Adipocyte (in vitro differentiated cells): ENCODE measurements at regions not wholly inside any gene's neighbourhood (a gene's known extent, or its start where the extent isn't known, plus 50 kb on each side); places are given as distances from the start of the nearest gene placed in this dataset.

ENCODE experiments used
- DNase-seq: peaks from one replicate; pipeline ENCODE4 v3.0.0-alpha.2; 2015; ENCODE audit warnings: low read depth
- H3K27me3 ChIP-seq: replicated peaks from 2 replicates; pipeline ENCODE4 v1.7.0; 2013; ENCODE audit warnings: mild to moderate bottlenecking, low read length, moderate library complexity; ENCODE audit not compliant: control insufficient read depth, insufficient read depth
- H3K36me3 ChIP-seq: 2 replicates; pipeline ENCODE4 v1.7.0; 2013; ENCODE audit warnings: low read length, mild to moderate bottlenecking, moderate library complexity; ENCODE audit not compliant: control insufficient read depth, insufficient read depth, severe bottlenecking
- H3K4me1 ChIP-seq: 2 replicates; pipeline ENCODE4 v1.7.0; 2013; ENCODE audit warnings: mild to moderate bottlenecking, low read length, moderate library complexity; ENCODE audit not compliant: control insufficient read depth, insufficient read depth
- H3K4me3 ChIP-seq: 2 replicates; pipeline ENCODE4 v1.7.0; 2013; ENCODE audit warnings: mild to moderate bottlenecking, low read length, moderate library complexity
- H3K9ac ChIP-seq: 2 replicates; pipeline ENCODE4 v1.7.0; 2013; ENCODE audit warnings: mild to moderate bottlenecking, low read length, moderate library complexity
- H3K9me3 ChIP-seq: 2 replicates; pipeline ENCODE4 v1.7.0; 2013; ENCODE audit warnings: mild to moderate bottlenecking, low read length, moderate library complexity; ENCODE audit not compliant: control insufficient read depth

DNA sequence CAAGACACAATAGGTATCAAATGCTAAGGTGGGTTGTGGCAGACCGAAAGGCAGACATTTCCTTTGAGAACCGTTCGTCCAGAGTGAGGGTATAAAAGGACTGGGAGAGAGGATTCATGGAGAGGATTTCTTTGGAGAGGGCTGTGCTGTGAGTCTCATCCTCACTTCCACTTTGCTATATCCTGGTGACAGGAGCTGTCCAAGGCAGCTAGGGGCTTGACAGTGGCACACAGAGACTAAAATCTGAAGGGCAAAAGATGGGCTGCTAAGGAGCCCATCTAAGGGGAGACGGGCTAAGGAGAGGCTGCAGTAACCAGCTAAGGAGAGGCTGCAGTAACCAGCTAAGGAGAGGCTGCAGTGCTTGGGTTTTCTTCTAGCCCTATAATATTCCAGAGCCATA lies 214.0 kb upstream of the ADRA1B start:
- no peak for DNase-seq
- Histone ChIP-seq H3K9ac (no peak overlapping the region), H3K9me3 (no peaks in the 10 kb centered on the region), H3K36me3 (no peaks in the 10 kb centered on the region), H3K4me1 (peaks cover 3% of the 10 kb centered on the region), H3K4me3 (no peak overlapping the region), H3K27me3 (no peaks in the 10 kb centered on the region)

DNA sequence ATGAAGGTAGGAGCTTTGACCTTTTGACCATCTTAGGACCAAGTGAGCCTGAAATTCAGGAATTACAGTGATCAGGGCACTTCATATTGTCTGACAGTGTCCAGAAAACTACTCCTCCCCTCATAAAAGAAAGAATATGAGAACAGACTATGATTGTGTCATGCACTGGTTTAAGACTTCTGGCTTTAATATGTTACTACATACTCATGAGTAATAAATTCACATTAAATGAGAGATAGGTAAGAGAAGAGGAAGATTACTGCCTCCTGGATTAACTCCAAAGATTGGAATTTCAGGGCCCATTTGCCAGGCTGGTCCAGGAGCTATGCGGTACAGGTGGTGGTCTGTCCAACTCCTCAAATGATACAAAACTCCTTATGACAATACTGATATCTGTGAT lies 213.5 kb upstream of the ADRA1B start:
- H3K4me1 ChIP-seq = peaks cover 3% of the 10 kb centered on the region
- H3K36me3 ChIP-seq = no peaks in the 10 kb centered on the region
- H3K9me3 ChIP-seq = peaks cover 4% of the 10 kb centered on the region
- H3K27me3 ChIP-seq = no peaks in the 10 kb centered on the region
- H3K9ac ChIP-seq = no peak overlapping the region
- no peak for DNase-seq
- no peak overlapping the region for H3K4me3 ChIP-seq

DNA sequence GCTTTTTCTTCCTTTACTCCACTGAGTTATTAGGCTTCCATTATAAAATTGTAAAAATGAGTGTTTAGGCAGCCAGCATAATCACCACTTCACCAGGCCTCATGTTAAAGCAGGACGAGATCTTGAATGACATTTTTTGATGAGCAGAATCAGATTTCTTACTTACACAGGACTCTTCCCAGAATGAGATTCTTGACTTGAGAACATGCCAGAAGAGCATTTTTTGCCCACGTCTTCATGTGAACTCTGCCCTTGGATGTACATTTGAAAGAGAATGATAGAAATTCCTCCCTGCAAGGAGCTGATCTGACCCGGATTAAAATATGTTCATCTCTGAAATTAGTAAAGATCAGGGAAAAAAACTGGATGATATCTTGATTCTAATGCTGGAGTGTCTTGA lies 212.1 kb upstream of the ADRA1B start:
- DNase-seq = peak; percentile 49
- Histone ChIP-seq H3K9ac (no peak overlapping the region), H3K4me1 (peaks cover 3% of the 10 kb centered on the region), H3K27me3 (no peaks in the 10 kb centered on the region), H3K9me3 (peaks cover 9% of the 10 kb centered on the region), H3K4me3 (no peak overlapping the region), H3K36me3 (no peaks in the 10 kb centered on the region)

DNA sequence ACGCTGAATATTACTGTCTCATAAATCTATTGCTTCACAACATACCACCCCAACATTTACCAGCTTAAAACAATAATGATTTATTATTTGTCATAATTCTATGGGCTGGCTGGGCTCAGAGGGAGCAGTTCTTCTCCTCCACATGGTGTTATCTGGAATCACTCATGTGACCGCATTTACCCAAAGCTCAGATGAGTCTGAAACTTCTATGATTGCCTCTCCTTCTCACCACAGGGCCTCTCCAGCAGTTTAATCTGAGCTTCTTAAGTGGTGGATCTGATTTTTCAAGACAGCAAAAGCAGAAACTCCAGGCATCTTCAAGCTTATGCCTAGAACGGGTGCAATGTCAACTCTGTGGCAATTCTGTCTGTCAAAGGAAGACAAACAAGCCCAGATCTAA lies 210.3 kb upstream of the ADRA1B start:
- no peak overlapping the region for H3K4me3 ChIP-seq
- no peak overlapping the region for H3K9ac ChIP-seq
- no peaks in the 10 kb centered on the region for H3K36me3 ChIP-seq
- DNase-seq = no peak
- peaks cover 3% of the 10 kb centered on the region for H3K4me1 ChIP-seq
- H3K9me3 ChIP-seq = peaks cover 9% of the 10 kb centered on the region
- no peaks in the 10 kb centered on the region for H3K27me3 ChIP-seq

DNA sequence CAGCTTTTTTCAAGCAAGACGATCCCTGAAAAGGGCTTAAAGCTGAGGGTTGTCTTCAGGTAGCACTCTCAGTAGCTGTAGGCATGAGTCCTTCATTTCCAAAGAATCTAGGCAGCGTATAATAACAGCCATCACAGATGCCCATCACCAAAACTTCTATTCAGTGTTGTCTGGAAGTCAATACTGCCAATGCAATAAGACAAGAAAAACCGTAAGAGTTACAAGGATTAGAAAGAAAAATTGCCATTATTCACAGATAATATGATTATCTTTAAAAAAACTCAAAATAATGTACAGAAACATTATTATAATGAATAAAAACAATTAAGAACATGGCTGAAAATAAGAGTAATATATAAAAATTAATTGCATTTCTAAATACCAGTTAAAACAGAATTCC lies 208.2 kb upstream of the ADRA1B start:
- Histone ChIP-seq H3K9ac (no peak overlapping the region), H3K4me3 (no peak overlapping the region), H3K27me3 (no peaks in the 10 kb centered on the region), H3K36me3 (no peaks in the 10 kb centered on the region), H3K4me1 (peaks cover 3% of the 10 kb centered on the region), H3K9me3 (peaks cover 9% of the 10 kb centered on the region)
- no peak for DNase-seq

DNA sequence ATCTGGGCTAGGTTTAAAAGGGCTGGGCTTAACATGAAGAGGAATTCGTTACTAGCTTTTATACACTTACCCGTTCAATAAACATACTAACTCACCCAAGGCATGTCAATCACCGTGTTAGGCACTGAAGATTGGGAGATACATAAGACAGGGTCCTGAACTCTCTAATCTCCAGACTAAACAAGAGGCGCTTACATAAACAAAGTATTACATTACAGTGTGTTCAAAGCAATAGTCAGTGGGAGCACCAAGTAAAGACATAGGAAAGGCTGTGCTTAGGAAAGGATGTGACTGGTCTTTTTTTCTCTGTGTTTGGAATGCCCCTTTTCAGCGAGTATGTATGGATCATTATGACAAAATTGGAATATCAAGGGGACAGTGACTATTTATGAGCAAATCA lies 203.6 kb upstream of the ADRA1B start:
- Histone ChIP-seq H3K9ac (no peak overlapping the region), H3K36me3 (no peaks in the 10 kb centered on the region), H3K27me3 (no peaks in the 10 kb centered on the region), H3K4me3 (no peak overlapping the region), H3K4me1 (no peaks in the 10 kb centered on the region), H3K9me3 (peaks cover 7% of the 10 kb centered on the region)
- DNase-seq = peak; percentile 59

DNA sequence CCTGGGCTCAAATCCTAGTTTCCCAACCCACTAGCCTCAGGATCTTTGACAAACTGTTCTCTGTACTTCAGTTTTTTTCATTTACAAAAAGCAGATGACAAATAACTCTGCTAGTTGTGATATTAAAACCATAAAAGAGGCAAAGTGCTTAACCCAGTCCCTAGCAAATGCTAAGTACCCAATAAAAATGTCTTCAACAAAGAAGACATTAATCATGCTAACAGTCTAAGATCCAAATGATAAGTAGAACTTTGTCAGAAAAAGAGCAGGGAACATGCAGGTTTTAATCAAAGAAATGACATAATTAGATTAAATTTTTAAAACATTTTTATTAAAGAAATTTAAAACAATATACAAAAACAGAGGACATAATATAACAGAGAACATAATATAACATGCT lies 203.0 kb upstream of the ADRA1B start:
- no peak overlapping the region for H3K9ac ChIP-seq
- peaks cover under 1% of the 10 kb centered on the region for H3K9me3 ChIP-seq
- no peak for DNase-seq
- H3K27me3 ChIP-seq = no peaks in the 10 kb centered on the region
- peaks cover 2% of the 10 kb centered on the region for H3K4me1 ChIP-seq
- H3K36me3 ChIP-seq = no peaks in the 10 kb centered on the region
- no peak overlapping the region for H3K4me3 ChIP-seq

DNA sequence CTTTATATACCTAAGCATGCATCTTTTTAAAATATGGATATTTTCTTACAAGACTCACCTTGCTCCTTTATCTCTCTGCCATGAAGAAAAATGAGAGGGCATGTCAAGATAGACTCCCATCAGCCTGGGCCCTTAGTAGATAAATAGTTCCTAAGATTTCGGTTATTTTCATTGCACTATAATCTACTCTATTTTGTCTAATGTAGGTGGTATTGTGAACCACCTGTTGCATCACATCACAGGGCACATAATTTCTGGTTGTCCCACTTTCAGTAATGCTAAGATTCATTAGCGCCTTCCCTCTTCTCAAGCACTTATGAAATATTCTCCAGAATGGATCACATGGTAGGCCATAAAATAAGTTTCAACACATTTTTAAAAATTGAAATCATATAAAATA lies 202.5 kb upstream of the ADRA1B start:
- H3K9ac ChIP-seq = no peak overlapping the region
- H3K27me3 ChIP-seq = no peaks in the 10 kb centered on the region
- H3K36me3 ChIP-seq = no peaks in the 10 kb centered on the region
- H3K4me1 ChIP-seq = peaks cover 7% of the 10 kb centered on the region
- DNase-seq = no peak
- H3K9me3 ChIP-seq = no peaks in the 10 kb centered on the region
- H3K4me3 ChIP-seq = no peak overlapping the region

DNA sequence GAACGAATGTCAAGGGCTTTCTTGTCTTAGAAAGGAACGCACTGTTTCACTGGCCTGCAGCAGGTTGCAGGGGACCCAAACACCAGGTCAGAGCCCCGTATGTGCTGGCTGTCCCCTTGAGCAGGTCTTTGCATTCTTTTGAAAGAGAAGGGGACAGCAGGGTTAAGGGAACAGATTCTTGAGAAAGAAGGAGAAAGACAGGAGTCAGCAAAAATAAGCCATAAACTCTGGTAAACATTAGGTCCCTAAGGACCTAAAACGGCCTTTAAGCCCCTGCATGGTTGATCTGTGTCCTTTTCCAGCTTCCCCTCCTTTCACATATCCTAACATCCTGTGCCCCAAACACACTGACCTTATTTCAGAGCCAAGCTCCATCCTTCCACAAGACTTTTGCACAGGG lies 190.8 kb upstream of the ADRA1B start:
- Histone ChIP-seq H3K9ac (no peak overlapping the region), H3K27me3 (peaks cover 9% of the 10 kb centered on the region), H3K36me3 (no peaks in the 10 kb centered on the region), H3K4me1 (peaks cover 18% of the 10 kb centered on the region), H3K4me3 (no peak overlapping the region), H3K9me3 (no peaks in the 10 kb centered on the region)
- DNase-seq = no peak

DNA sequence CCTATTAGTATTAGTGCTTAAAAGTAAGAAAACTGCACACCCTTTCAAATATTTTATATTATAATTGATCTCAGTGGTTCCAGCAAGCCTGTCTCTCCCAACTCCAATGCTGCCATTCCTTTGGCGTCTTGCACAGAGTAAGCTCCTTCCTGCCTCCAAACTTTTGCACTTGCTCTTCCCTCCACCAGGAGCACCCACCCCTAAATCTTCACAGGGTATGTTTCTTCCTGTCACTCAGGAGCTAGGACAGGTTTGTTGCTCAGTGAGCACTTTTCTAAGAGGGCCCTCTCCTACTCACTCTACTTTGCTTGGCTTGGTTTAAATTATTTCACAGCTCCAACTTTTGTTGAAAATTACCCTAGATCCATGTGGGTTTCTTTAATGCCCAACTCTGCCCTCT lies 189.1 kb upstream of the ADRA1B start:
- H3K36me3 ChIP-seq = no peaks in the 10 kb centered on the region
- peaks cover 9% of the 10 kb centered on the region for H3K27me3 ChIP-seq
- H3K9me3 ChIP-seq = no peaks in the 10 kb centered on the region
- peaks cover 18% of the 10 kb centered on the region for H3K4me1 ChIP-seq
- H3K4me3 ChIP-seq = no peak overlapping the region
- no peak for DNase-seq
- H3K9ac ChIP-seq = no peak overlapping the region

DNA sequence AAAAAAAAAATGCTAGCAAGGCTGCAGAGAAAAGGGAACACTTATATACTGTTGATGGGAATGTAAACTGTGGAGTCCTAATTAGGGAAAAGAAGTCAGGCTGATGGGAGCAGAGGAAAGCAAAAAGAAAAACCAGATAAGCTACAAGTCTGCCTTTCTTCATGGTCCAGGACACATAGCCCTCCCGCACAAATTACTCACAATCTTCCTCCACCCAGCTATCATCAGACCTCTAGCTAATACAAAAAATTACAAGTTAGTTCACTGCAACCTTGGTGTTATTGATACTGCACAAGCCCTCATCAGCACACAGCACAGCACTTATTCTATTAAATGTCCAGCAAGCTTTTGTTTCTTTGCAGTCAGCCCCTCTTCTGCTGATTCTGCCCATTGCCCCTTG lies 186.0 kb upstream of the ADRA1B start:
- Histone ChIP-seq H3K4me1 (peaks cover 2% of the 10 kb centered on the region), H3K9me3 (no peaks in the 10 kb centered on the region), H3K27me3 (peaks cover 11% of the 10 kb centered on the region), H3K9ac (no peak overlapping the region), H3K36me3 (no peaks in the 10 kb centered on the region), H3K4me3 (no peak overlapping the region)
- no peak for DNase-seq

DNA sequence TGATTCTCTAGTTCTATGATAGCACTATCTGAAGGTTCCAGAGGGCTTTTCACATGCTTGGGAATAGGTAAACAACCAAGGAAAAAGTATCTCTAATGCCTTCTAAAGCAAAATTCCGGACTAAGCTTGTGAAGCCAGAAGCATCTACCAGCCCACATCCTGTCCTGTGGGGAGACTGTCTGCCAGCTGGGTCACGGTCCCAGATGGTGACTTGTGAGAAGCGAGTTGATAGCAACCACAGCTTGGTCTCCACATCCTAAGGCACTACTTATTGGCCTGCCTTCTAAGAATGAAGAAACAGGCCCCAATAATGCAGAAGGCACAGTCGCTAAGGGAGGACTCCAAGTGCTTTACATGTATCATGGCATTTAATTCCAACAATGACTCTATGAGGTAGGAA lies 184.1 kb upstream of the ADRA1B start:
- no peaks in the 10 kb centered on the region for H3K36me3 ChIP-seq
- no peak for DNase-seq
- H3K4me3 ChIP-seq = no peak overlapping the region
- H3K27me3 ChIP-seq = peaks cover 10% of the 10 kb centered on the region
- H3K9me3 ChIP-seq = no peaks in the 10 kb centered on the region
- no peaks in the 10 kb centered on the region for H3K4me1 ChIP-seq
- H3K9ac ChIP-seq = no peak overlapping the region
